Vagina (tissue), 2 donors: ENCODE measurements at regions not wholly inside any gene's neighbourhood (a gene's known extent, or its start where the extent isn't known, plus 50 kb on each side); places are given as distances from the start of the nearest gene placed in this dataset.

Experiments
- CTCF ChIP-seq, 3 experiments: fragments of 450-650 bp in 2 of 3; fragments of 200-600 bp in 1 of 3; sonication (generic) in 1 of 3; IDR thresholded peaks; one replicate each; pipeline ENCODE4 v1.5.1; 2017 to 2019; ENCODE audit warnings: antibody characterized with exemption in 3 of 3, mild to moderate bottlenecking in 2 of 3, moderate library complexity in 2 of 3
- POLR2A ChIP-seq, 2 donors: fragments of 450-650 bp; IDR thresholded peaks; one replicate each; pipeline ENCODE4 v1.6.1; 2017; ENCODE audit warnings: antibody characterized with exemption in 2 of 2, mild to moderate bottlenecking in 2 of 2, moderate library complexity in 2 of 2

GRCh38 chr1:172969611-172970010 lies 81.1 kb downstream of the TNFSF18 start:
- TF ChIP-seq CTCF (IDR thresholded peaks at IDR 0.05) (no peak), POLR2A (IDR thresholded peaks at IDR 0.05) (no peak)
